ENCODE measurements at regions not wholly inside any gene's neighbourhood (a gene's known extent, or its start where the extent isn't known, plus 50 kb on each side); places are given as distances from the start of the nearest gene placed in this dataset.
A peak's percentile ranks its signal among the peaks of the same experiment; 100 is the strongest.
"Not testable (repeated sequence)": the region's sequence is repeated elsewhere in the genome, so short reads cannot be mapped to it uniquely, and the experiment has no call there.

DNA sequence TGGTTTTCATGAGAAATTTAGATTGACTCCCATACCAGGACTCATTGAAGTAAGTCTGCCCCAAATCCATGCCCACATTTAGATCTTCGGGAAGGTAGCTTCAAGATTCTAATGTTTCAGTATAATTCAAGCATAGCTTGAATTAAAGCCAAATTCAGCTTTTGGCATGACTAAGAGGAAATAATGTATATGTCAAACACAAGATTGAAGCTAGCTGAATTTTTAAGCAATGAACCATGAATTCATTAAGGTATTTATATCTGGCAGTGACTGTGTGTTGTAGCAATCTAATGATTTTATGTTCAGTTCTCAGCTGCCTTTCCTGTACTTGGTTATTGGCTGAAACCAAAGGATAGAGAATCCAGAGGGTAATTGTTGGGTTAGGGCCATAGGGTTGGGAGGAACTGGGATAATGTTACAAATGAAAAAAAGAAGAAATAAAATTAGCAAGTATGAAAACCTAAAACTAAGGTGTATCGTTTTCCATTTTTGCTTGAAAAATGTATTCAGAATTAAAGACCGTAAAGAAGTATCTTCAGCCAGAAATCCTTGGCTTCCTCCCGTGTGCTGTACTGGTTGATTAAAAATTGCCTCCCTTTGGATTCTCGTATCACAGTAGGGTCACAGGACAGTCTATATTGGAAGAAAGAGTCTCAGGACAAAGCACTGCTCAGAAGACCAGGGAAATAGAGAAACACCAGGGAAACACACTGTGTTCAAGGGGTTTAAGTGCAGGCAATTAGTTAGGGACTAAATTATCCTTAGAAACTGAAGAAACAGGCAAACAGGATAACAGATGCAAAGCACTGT, 119.0 kb upstream of the FN1 start:
- DNase-seq (ENCODE audit: low read depth in 2 of 2): peak in 1 of 2 donors; percentile 30

DNA sequence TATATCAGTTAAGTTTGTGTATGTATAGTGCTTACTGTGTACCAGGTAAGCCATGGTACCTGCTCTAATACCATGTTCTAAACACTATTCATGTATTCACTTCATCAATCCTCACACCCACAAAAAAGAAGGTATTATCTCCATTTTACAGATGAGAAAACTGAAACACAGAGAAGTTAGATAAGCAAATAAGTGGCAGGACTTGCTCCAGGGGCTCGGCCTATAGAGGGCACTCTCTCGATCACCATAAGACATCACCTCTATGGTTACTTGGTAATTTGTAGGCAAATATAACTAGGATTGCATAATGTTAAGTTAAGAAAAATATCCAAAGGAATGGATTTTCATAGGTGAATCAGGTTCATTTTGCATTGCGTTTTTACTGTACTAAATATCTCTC, 118.1 kb upstream of the FN1 start:
- DNase-seq (ENCODE audit: low read depth in 2 of 2): no peak

DNA sequence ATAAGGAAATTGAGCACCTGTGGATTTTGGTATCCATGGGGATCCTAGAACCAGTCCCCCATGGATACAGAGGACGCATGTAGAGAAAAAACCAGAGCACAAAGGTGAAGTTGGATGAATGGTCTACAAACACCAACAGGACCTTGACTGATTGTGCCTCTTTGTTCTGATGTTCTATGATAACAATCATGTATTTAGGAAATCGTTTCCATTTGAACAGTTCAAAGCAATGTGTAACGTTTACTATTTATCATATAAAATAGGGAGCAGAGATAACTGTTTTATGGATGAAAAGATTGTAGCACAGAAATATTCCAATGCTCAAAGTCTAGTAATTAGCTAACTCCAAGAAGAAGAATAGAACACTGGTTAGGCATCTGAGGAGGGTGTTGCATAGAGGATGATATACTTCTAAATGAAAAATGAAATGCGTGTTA, 116.3 kb upstream of the FN1 start:
- no peak for DNase-seq (ENCODE audit: low read depth in 2 of 2)

DNA sequence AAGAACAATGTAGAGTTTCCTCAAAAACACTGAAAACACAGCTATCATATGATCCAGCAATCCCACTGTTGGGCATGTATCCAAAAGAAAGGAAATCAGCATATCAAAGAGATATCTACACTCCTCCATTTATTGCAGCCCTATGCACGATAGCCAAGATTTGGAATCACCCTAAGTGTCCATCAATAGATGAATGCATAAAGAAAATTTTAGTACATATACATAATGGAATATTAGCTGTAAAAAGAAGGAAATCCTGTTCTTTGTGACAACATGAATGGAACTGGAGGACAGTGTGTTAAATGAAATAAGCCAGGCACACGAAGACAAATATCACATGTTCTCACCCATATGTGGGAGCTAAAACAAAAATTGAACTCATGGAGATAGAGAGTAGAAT, 114.5 kb upstream of the FN1 start:
- DNase-seq (ENCODE audit: low read depth in 2 of 2): peak in 1 of 2 donors; percentile 79

DNA sequence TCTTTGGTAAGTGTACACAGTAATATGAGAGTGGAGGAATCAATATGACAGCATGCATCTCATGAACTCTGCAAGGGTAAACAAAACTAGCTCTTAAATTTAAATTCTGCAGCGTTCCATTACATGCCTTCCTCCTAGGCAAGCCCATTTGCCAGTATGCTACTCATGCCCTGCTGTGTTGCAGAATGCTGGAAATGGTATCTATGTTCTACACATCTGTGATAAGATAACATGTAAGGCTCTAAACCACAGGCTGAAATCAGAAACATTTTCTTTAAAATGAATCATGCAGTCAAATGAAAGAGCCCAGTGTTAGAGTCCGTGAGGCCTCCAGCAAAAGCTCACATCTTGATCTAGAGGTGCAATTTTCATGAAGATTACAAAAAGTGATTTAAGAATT, 112.8 kb upstream of the FN1 start:
- DNase-seq (ENCODE audit: low read depth in 2 of 2): no peak

DNA sequence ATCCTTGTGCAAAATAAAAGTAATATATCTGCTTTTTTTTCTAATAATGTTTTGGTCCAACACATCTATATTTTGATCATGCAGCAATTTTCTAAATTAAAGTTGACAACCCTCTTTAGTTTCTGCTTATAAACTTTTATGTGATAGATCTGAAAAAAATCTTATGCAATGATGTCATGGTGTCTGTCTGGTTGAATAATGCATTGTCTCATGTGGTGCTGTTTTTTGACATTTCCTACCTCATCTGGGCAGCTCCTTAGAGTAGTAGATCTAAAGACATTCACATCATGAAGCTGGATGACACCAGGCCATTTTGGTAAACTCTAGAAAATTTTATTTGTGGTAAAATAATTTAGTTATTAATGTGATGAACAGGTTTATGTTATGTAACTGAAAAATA, 106.8 kb upstream of the FN1 start:
- DNase-seq (ENCODE audit: low read depth in 2 of 2): no peak

DNA sequence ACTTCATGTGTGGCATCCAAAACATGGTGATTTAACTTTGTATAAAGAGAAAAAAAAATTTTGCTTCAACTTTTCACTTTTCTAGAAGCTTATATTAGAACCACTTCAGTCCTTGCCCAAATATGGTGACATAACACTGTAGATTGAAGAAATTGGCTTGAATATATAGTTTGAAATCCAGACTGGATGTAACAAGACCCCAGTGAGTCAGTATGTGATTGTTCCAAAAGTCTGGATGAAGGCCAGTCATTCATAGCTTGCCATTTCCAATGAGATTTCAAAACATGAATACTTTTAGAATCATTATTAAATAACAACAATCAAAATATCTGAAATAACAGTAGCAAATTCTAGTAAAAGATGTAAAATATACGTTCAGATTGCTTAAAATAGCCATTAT, 104.8 kb upstream of the FN1 start:
- peak; percentile 89 to 95 for DNase-seq (ENCODE audit: low read depth in 2 of 2)

DNA sequence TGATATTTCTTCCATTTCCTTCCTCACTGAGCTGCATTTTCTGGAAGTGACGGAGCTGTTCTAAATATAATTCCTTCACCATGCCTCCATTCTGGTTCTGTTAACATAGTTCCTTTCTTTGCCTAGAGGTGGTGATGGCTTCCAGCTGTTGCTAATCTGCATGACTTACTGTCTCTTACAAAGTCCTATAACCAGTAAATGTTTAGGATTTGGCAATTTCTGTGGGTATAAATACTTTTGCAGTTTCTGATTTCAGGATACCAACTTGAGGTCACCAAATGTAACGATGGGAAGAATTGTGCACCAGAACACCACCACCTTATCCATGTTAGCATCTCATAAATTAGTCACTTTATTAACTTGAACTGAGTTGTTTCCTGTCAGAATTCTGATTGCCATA, 101.7 kb upstream of the FN1 start:
- no peak for DNase-seq (ENCODE audit: low read depth in 2 of 2)

DNA sequence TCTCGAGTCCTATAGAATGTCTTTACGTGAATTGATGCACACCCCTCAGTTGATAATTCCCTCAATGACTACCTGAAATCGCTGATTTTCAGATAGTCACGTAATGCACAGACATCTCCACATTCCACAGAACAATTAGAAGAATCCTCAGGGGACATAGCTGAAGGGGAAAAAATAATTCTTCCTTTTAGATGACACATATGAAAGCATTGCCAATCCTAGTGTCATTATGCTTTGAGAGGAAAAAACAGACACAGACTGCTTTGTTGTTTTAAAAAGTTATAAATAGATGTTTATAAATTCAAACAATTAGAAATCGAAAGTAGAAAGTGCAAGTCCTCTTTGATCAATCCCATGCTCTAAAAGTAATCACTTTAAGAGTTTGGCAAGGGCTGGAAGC, 100.6 kb upstream of the FN1 start:
- DNase-seq (ENCODE audit: low read depth in 2 of 2): peak; percentile 45 to 68

DNA sequence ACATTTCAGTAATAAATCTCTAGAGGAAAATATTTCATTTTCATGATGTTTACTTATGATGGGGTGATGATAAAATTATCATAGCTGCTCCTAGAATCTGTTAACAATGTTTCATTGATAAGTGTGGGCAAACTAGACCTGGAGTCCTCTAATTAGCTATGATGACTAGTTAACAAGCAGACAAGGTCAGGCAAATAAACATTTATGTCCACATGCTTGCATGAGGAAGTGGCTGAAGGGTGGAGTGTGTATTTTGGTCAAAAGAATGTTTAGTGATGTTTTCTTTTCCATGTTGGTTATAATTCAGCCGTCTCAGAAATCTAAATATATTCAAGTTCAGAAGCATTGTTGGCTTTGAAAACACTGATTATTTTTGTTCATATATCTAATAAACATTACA, 99.9 kb upstream of the FN1 start:
- DNase-seq (ENCODE audit: low read depth in 2 of 2): peak in 1 of 2 donors; percentile 40

DNA sequence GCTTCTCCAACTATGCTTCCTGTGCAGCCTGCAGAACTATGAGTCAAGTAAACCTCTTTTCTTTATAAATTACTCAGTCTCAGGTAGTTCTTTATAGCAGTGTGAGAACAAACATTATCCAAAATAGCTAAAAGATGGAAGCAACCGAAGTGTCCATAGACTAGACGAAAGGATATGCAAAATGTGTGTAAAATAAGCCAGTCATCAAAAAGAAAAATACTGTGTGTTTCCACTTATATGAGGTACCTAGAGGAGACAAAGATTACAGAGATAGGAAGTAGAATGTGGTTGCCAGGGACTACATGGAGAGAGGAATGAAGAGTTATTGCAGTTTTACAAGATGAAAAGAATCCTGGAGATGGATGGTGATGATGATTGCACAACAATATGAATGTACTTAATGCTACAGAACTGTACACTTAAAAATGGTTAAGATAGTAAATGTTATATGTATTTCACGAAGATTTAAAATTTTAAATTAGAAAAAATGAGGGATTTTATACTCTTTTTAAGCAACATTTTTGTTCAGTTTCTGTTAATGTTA, 99.3 kb upstream of the FN1 start:
- no peak for DNase-seq (ENCODE audit: low read depth in 2 of 2)

DNA sequence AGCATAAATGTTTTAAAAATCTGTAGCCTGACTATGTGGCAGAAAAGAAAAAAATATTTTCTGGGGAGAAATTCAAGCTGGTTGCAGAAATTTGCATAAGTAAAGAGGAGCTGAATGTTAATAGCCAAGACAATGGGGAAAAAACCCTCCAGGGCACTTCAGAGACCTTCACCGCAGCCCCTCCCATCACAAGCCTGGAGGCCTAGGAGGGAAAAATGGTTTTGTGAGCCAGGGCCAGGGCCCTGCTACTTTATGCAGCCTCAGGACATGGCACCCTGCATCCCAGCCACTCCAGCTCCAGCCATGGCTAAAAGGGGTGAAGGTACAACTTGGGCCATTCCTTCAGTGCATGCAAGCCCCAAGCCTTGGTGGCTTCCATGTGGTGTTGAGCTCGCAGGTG, 97.8 kb upstream of the FN1 start:
- not testable (repeated sequence) for DNase-seq (ENCODE audit: low read depth in 2 of 2)

DNA sequence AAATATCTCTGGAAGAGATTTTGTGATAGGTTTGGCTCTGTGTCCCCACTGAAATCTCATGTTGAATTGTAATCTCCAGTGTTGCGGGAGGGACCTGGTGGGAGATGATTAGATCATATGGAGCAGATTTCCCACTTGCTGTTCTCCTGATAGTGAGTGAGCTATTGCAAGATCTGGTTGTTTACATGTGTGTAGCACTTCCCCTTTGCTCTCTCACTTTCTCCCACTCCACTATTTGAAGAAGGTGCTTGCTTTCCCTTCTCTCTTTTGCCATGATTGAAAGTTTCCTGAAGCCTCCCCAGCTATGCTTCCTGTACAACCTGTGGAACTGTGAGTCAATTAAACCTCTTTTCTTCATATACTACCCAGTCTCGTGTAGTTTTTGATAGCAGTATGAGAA, 97.0 kb upstream of the FN1 start:
- DNase-seq (ENCODE audit: low read depth in 2 of 2): no peak

DNA sequence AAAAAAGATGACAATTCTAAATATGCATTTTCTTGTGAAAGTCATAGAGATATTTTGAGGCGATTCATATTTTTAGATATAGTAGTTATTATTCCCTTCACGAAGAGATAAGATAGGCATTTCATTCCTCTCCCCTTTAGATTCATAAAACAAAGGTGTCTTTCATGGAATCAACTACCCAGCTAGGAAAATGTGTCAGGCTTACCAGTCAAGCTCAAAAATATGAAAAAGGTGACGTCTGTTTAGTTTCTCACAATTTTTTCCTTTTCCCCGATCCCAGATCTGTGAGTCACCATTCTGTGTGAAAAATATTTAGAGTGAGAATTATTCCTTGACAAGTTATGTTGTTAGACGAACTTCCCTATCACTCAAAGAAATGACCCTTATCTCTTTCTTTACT, 95.4 kb upstream of the FN1 start:
- peak; percentile 53 to 91 for DNase-seq (ENCODE audit: low read depth in 2 of 2)

DNA sequence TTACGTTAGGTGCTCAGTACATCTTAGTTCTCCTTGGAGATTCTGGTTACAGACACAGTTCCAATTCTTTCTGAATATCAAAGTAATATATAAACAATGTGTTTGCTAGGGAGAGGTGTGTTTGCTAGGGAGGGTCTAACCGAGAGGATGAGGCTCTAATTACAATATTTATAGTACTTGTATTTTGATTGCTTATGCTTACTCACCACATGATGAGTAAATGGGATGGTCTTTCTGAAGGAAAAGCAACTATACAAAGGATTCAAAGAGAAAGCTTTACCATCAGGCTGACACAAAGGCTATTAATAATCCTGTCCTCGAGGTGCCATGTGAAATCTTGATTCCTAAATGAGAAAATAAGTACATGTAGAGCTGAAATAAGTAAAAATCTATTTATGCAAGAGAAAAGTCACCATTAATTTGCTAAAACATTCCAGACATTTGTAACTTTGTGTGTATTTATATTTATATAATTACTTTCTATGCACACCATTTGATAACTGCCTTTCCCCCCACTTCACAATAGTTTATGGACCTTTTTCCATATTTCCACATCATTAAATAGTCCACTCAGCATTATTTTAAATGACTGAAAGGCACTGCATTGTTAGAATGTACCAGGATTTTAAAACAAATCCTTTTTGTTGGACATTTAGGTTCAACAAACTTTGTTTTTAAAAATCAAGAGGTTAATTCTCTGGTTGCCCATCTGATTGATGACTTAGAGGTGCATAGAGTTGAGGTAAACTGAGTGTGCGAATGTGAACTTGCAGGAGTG, 94.5 kb upstream of the FN1 start:
- peak in 1 of 2 donors; percentile 63 for DNase-seq (ENCODE audit: low read depth in 2 of 2)

DNA sequence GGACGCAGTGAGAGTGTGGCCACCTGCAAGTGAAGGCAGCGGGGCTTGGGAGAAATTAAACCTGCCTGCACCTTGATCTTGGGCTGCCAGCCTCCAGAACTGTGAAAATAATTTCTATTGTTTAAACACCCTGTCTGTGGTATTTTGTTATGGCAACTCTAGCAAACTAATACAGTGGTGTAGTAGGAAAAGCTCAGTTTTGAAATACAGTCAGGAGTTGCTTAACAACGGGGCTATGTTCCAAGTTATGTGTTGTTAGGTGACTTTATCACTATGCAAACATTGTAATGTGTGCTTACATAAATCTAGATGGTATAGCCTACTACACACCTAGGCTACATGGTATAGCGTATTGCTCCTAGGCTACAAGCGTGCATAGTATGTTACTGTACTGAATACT, 93.4 kb upstream of the FN1 start:
- peak; percentile 44 to 85 for DNase-seq (ENCODE audit: low read depth in 2 of 2)

DNA sequence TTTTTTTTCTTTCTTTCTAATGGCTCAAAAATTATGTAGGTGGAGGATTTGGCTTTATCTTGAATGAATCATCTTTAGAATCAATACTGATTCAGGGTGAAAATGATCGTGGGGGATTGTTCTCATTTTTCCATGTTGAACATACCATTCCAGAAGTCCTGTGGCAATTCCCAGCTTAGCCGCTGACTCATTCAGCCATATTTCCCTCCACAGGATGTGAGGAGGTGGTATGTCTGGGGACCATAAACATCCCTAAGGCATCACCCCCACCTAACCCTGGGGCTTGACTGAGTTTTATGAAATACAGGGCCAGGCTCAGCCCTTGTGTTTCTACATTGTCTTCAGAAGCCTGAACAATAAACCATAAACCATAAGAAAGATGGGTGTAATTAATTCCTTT, 92.7 kb upstream of the FN1 start:
- DNase-seq (ENCODE audit: low read depth in 2 of 2): peak; percentile 59 to 99

DNA sequence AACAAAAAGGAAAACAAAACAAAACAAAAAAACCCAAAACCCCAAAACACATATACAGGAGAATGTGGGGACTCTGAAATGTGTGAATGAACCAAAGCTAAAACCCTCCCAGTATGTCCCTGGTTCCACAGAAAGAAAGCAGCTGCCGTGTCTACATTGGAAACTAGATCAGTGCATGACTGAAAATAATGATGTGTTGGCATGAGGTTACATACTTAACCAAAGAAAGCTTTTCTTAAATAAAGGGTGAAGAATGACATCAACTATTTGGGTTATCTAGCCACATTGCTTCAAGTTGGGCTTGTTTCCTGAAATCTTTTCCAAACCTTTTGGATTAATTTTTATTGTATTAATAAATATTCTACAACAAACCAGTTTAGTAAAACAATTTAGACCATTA, 91.9 kb upstream of the FN1 start:
- DNase-seq (ENCODE audit: low read depth in 2 of 2): no peak

DNA sequence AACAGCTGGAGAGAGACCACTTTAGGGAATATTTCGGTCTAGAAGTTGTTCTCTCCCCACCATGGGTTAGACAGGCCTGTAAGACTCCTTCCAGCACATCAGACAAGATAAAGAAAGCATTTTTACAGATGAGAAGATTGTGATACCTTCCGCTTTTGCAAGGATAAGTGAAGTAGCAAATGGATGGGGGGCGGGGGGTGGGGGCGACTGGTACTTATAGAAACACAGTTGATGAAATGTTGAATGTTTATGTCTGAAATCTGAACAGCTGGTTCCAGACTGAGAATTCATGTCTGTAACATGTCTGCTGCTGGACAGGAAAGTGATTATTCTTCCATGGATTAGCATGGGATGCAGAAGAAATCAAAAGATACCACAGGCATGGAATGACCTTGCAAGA, 90.5 kb upstream of the FN1 start:
- DNase-seq (ENCODE audit: low read depth in 2 of 2): no peak

DNA sequence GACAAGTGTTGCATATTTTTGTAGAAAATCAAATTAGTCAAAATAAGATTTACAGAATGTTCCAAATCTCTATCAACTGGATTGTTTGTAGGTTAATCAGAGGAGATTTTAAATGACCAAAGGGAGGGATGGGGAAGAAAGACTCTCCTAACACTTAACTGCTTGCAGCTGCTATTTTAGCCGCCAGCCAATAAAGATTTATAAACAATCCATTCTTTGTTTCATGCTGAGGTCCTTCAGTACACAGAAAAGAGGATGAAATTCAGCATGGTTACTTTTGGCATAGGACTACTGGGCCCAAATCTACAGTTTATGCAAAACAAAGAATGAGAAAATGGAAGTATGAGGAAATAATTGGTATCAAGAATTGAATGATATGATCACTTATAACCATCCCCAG, 86.4 kb upstream of the FN1 start:
- DNase-seq (ENCODE audit: low read depth in 2 of 2): no peak

DNA sequence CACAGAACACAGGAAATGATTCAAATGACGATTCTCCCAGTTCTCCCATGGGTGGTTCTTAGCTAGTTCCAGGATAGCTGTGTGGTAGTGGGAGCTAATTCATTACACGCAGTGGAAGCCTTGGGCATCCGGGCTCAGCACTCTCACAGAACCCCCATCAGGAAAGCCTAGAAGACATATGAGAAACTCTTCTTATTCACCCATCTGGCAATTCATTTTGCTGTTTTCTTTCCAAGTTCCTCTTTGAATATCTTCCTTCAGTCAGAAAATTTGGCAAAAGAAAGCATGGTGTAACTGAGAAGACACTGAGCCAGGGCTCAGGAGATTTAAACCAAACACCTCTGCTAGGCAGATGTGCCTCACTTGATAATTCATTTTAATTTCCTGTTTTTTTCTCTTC, 85.2 kb upstream of the FN1 start:
- DNase-seq (ENCODE audit: low read depth in 2 of 2): no peak

DNA sequence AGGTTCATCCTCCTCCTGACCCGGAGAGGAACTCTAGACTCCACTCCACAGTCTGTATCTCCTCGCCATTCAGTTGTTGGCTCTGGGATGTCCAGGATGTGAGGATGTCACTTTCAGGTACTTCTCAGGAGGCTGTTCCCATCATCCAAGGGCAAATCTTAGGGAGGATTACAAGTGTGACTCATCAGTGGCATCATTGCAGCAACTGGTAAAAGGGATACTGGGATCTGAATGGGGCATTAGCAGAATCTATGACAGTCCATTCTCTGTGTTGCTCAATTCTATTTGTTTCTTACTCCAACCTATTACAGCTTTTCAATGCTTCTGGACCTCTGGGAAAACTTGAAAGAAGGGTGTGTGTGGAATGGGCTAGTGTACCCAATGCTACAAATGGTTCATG, 81.5 kb upstream of the FN1 start:
- DNase-seq (ENCODE audit: low read depth in 2 of 2): no peak

DNA sequence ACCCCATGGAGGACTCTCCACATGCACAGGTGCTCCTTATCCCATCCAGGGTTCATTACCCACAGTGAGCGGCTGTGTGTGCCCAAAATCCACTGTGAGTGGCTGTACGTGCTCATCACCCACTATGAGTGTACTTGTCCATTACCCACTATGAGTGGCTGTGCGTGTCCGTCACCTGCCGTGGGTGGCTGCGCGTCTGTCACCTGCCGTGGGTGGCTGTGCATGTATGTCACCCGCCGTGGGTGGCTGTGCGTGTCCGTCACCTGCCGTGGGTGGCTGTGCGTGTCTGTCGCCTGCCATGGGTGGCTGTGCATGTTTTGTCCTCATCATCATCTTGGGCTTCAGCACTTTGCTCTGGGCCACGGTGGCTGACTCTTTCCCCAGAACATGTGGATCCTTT, 78.6 kb upstream of the FN1 start:
- DNase-seq (ENCODE audit: low read depth in 2 of 2): no peak

All from dermis microvascular lymphatic vessel endothelial cell (primary cell).